Frontal cortex (tissue), 3 donors: ENCODE measurements at regions not wholly inside any gene's neighbourhood (a gene's known extent, or its start where the extent isn't known, plus 50 kb on each side); places are given as distances from the start of the nearest gene placed in this dataset.
"Not testable (repeated sequence)": the region's sequence is repeated elsewhere in the genome, so short reads cannot be mapped to it uniquely, and the experiment has no call there.

ENCODE experiments used
- DNase-seq, 2 donors: peaks; one replicate each; pipeline ENCODE4 v3.0.0; 2012; ENCODE audit warnings: low spot score in 2 of 2
- FAIRE-seq: peaks from 2 replicates; lab custom pipeline; 2012; peaks lifted over from hg19 to GRCh38; lab: Jason Lieb, UNC
- donor health status: control.
- donor health status: control.
- donor health status: control.

DNA sequence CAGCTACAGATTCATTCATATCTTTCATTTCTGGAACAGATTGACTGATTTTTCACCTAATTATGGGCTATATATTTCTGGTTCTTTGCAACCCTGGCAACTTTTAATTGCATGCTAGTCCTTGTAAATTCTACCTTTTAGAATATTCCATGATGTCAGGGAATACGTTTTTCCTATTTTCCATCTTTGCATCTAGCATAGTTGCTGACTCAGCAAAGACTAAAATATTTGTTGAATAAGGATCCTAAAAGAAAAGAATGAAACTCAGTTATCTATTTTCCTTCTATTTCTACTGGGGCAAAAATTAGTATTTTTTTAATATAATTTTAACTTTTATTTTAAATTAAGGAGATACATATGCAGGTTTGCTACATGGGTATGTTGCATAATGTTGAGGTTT is 438.3 kb downstream of the GXYLT1 start:
- DNase-seq (no peak), FAIRE-seq (no peak)

DNA sequence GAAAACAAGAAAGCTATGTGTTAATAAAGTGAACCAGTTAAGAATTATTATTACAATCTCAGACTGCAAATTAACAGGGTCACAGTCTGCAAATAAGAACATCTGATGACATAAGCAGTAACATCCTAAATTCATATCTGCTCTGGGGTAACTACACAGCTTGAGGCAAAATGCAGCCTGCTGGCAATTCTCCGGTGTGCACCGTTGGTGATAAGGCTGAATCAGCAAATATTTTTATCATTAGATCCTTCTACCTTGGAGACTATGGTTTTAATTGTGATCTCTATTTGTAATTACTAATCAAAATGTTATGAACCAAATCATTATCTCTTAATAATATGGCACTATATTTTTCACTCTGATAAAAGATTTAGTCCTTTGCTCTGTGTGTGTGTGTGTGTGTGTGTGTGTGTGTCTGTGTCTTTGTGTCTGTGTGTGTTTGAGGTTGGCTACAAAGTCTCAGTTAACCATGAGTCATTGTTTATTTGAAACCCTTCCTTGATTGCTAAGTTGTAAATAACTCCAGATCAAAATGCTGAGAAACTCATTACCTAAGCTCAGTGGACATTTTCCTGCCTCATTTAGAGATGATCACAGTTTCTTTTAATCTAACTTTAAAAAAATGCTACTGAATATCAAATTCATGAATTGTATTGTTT is 442.6 kb downstream of the GXYLT1 start:
- DNase-seq, result no peak

DNA sequence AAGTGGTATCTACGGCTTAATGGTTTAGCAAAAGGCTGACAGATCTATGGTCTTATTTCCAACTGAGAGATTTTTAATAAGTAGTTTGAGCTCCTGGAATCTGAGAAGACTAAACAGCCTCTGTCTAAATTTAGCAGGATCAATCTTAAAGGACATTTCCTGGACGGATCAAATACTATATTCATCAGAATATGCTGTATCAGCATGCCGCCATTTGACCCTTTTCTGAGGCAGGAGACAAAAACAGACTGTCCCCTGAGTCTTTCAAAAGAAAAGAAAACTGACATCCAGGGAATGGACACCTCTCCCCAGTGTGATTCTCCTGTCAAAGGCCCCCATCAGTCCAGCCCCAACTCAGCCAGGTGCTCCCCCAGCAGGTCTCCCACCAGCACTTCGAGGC is 443.7 kb downstream of the GXYLT1 start:
- no peak for FAIRE-seq
- no peak for DNase-seq

More for the DNA sequence above, 442.6 kb downstream of the GXYLT1 start:
- FAIRE-seq, result no peak

DNA sequence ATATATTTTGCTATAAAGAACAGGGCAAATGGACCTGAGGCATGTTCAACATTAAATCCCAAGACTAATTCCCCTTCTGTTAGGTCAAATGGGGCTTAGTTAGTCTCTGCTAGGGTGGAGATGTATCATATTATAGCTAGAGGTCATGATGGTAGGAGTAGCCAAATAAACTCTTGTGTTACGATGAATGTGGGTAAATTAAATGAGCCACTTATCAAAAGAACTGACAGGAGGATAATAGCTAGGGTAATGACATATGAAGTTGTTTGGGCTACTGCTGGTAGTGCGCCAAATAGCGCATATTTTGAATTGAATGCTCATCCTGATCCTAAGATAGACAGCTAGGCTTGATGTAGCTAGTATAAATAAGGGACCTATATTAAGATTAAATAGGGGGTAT is 445.0 kb downstream of the GXYLT1 start:
- no peak for FAIRE-seq
- DNase-seq, result no peak

DNA sequence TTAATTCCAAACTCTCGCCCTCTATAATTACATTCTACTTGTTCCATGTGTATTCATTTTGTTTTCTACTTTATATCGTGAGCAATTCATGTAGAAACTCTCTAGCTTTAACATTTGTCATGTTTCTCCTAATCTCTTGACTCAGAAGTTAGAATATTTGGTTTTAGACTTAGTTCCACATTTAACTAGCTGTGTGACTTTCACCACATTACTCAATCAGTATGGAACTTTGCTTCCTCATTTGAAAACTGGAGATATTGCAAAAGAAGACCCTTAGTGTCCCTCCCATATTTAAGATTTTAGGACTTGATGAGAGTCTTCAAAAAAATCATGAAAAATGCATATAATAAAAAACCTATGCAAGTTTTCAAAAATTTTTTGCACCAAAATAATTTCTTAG is 447.5 kb downstream of the GXYLT1 start:
- no peak for FAIRE-seq
- no peak for DNase-seq

GRCh38 chr12:41684997-41685396 is 459.7 kb downstream of the GXYLT1 start:
- DNase-seq (no peak), FAIRE-seq (no peak)

DNA sequence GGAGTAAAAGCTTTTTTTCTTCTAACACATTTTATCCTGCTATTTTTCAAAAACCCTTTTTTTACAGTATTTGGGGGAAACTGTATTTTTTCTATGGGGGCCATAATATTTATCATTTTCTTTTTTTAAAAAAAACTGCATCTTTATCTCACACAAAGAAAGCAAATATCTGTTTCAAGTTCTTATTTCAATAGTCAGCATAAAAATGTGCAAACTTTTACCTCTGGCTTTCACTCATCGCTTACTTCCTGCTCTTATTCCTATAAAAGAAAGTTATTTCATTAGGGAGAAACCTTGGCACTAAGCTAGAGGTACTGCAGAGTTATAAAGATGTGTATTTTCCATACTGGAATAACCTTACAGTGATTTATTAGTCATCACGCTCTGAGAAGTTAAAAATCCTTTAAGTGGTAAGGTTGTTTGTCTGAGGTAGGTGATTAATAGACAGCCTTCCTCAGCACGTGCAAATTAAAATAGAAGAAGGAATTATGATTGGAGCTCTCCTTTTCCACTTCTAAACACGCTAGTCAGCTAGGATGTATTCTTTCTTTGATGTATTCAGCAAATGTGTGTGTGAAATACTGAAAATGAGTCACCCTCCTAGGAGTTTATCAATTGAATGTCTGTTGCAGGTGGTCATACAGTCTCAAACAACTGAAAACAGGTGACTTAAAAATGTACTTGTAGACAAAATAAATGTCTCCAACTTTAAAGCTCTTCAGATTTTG is 461.0 kb downstream of the GXYLT1 start:
- DNase-seq (no peak), FAIRE-seq (no peak)

GRCh38 chr12:41683023-41683422 is 461.7 kb downstream of the GXYLT1 start:
- FAIRE-seq, result no peak
- no peak for DNase-seq

DNA sequence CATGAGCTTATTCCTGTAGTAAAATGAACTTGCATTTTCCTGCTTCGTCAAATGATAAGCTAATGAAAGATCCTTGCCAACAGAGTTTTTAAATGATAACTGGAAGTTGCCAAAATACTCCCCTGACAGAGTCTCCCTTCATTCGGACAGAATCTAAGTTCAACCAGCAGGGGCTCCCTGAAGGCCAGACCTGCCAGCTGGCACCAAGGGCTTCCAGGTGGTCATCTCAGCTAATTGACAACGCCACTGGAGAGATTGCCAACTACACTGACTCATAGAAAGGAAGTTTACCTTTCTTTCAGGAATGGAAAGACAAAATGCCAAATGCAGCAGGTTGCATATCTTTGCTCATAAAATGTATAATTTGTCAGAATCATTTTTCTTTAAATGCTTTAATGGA is 462.8 kb downstream of the GXYLT1 start:
- DNase-seq, result no peak
- no peak for FAIRE-seq

GRCh38 chr12:41680155-41680554 is 464.5 kb downstream of the GXYLT1 start:
- FAIRE-seq (no peak), DNase-seq (no peak)

GRCh38 chr12:41663598-41664265 is 475.6 kb downstream of the PDZRN4 start:
- DNase-seq (peak; percentile 3 to 9), FAIRE-seq (no peak)

DNA sequence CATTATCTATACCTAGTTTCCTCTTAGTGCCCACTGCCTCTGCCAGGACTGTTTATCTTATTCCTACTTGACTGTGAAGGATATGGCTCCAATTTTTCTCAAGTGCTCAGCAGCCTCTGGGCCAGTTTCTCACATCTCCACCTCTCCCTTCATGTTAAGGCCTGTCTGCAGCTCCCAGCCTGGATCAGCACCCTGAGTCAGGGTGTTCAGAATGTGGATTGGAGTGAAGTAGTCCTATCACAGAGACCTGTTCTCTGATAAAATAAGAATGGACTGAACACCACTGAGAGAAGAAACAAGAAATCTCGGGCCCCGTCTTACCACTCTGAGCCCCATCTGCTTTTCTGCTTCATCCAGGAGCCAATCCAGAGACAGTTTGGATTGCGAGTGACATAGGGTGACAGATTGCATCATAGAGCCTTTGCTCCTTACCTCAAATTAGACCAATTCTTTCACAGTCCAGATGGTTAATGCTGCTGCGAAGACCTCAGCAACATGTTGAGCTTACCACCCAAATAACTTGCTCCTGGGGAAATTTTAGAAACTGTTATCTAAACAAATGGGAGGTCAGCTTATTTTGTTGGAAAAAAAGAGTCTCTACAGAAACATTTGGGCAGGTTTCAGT is 473.1 kb downstream of the PDZRN4 start:
- DNase-seq, result no peak
- no peak for FAIRE-seq

DNA sequence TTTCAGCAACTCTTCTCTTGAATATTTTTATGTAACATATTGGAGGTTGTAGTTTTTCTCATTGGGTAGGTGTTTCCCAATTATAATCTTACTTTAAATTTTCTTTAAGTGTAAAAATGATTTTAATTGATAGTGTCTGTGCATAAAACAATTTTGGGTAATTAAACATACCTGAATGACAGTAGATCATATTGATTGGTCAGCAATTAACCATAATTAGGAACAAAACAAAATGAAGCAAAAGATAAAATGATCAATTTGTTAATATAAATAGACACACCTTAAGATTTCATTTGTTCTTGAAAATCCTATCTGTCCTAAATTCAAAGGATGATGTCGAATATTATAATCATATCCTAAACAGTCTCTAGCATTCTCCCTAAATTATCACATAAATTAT is 468.3 kb downstream of the PDZRN4 start:
- DNase-seq (no peak), FAIRE-seq (peak; percentile 10)

DNA sequence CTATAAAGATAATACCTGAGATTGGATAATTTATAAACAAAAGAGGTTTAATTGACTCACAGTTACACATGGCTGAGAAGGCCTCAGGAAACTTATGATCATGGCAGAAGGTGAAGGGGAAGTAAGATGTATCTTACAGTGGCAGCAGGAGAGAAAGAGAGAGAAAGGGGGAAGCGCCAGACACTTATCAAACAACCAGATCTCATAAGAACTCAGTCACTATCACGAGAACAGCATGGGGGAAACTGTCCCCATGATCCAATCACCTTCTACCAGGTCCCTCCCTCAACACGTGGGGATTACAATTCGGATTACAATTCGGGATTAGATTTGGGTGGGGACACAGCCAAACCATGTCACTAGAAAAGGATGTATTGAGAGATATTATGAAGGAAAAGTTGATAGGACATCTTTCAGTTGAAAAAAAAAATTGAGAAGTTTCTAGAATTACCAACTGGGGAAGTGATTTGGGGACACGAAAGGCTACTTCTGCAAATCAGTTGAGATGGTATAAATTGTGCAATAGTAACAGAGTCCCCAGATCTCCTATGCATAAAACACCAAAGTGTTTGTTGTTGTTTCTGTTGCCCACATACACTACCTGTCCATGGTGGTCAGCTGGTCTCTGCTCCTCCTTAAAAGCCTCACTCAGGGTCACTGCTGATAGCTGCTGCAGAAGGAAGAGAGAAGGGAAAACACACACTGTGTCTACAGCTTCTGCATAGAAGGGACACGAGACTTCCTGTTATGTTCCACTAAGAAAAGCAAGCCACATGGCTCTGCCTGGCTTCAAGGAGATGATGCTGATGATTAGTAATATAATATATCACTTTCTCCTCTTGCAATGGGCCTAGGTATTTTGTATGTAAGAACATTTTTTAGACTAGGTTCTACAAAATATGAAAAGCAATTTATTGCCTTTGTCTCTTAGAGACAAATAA is 465.5 kb downstream of the PDZRN4 start:
- no peak for DNase-seq
- FAIRE-seq, result no peak

GRCh38 chr12:41652981-41653380 is 464.9 kb downstream of the PDZRN4 start:
- no peak for FAIRE-seq

GRCh38 chr12:41645624-41646023 is 457.5 kb downstream of the PDZRN4 start:
- FAIRE-seq, result no peak
- DNase-seq, result no peak

More at GRCh38 chr12:41652981-41653380, 464.9 kb downstream of the PDZRN4 start:
- DNase-seq, result no peak

GRCh38 chr12:41642808-41643207 is 454.7 kb downstream of the PDZRN4 start:
- DNase-seq, FAIRE-seq: not testable (repeated sequence)

DNA sequence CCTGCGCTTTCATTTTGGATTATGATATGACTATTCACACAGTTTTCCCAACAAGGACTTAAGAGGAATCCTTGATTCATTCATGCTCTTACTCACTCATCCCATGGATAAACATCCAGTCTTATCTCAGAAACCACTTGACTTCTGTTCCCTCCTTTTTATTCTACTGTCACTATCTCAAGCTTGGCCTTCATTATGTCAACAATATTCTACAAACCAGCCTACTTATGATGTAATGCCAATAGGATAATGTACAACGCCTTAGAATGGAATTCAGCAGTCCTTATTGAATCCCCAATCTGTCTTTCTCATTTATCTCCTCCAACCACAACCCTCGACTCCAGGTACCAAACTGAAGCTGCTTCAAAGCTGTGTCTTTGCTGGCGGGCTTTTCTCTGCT is 448.5 kb downstream of the PDZRN4 start:
- no peak for FAIRE-seq
- no peak for DNase-seq

- FAIRE-seq (no peak), DNase-seq (no peak)
Measured at GRCh38 chr12:41635626-41636364, 447.7 kb downstream of the PDZRN4 start.
